Smooth muscle cell (in vitro differentiated cells): ENCODE measurements at regions not wholly inside any gene's neighbourhood (a gene's known extent, or its start where the extent isn't known, plus 50 kb on each side); places are given as distances from the start of the nearest gene placed in this dataset.

Experiments
- DNase-seq: peaks from one replicate; lab custom pipeline; 2025; ENCODE audit not compliant: unreplicated experiment; lab: John Stamatoyannopoulos, UW
- H2AFZ ChIP-seq: fragments of 200-600 bp; sonication (generic); 2 replicates; pipeline ENCODE4 v1.6.0; 2016; ENCODE audit warnings: antibody characterized with exemption, low read depth, mild to moderate bottlenecking
- H3F3A ChIP-seq: fragments of 200-600 bp; sonication (generic); 2 replicates; pipeline ENCODE4 v1.6.0; 2017; ENCODE audit warnings: antibody characterized with exemption, low read depth
- H3K27ac ChIP-seq: fragments of 200-600 bp; sonication (generic); 2 replicates; pipeline ENCODE4 v1.5.1; 2016; ENCODE audit warnings: low read depth, mild to moderate bottlenecking
- H3K27me3 ChIP-seq: fragments of 200-600 bp; sonication (generic); 2 replicates; pipeline ENCODE4 v1.6.1; 2016; ENCODE audit warnings: low read depth, mild to moderate bottlenecking
- H3K36me3 ChIP-seq: fragments of 200-600 bp; sonication (generic); 2 replicates; pipeline ENCODE4 v1.5.1; 2016; ENCODE audit warnings: low read depth
- H3K4me1 ChIP-seq: fragments of 200-600 bp; sonication (generic); 2 replicates; pipeline ENCODE4 v1.5.1; 2016; ENCODE audit warnings: low read depth
- H3K4me2 ChIP-seq: fragments of 200-600 bp; sonication (generic); 2 replicates; pipeline ENCODE4 v1.6.0; 2016; ENCODE audit warnings: mild to moderate bottlenecking
- H3K4me3 ChIP-seq: fragments of 200-600 bp; sonication (generic); 2 replicates; pipeline ENCODE4 v1.5.1; 2016; ENCODE audit warnings: mild to moderate bottlenecking
- H3K79me2 ChIP-seq: fragments of 200-600 bp; sonication (generic); 2 replicates; pipeline ENCODE4 v1.6.0; 2016; ENCODE audit warnings: low read depth, mild to moderate bottlenecking
- H3K9ac ChIP-seq: fragments of 200-600 bp; sonication (generic); 2 replicates; pipeline ENCODE4 v1.6.0; 2016; ENCODE audit warnings: low read depth
- H3K9me3 ChIP-seq: fragments of 200-600 bp; sonication (generic); replicated peaks from 2 replicates; pipeline ENCODE4 v1.5.1; 2016; ENCODE audit warnings: low read depth
- H4K20me1 ChIP-seq: fragments of 200-600 bp; sonication (generic); 2 replicates; pipeline ENCODE4 v1.6.0; 2016; ENCODE audit warnings: low read depth
- CTCF ChIP-seq: fragments of 200-600 bp; sonication (generic); IDR thresholded peaks from 2 replicates; pipeline ENCODE4 v1.5.1; 2017; ENCODE audit warnings: borderline replicate concordance, mild to moderate bottlenecking, antibody characterized with exemption; ENCODE audit not compliant: insufficient read depth, poor library complexity, severe bottlenecking
- WGBS: methylation state at CpG from one replicate; pipeline ENCODE4 v1.1.7; 2016; ENCODE audit warnings: low lambda C conversion rate; 5-methylcytosine and 5-hydroxymethylcytosine counted together

- TF ChIP-seq CTCF, result no peak
- H3K79me2 ChIP-seq, result no peaks in the 10 kb centered on the region
- no peaks in the 10 kb centered on the region for H3F3A ChIP-seq
- H3K27me3 ChIP-seq, result no peaks in the 10 kb centered on the region
- H3K36me3 ChIP-seq, result no peaks in the 10 kb centered on the region
- WGBS, result 55% methylated on average over 1 of the region's 1 CpG
- H3K4me3 ChIP-seq, result no peak overlapping the region
- no peak overlapping the region for H3K4me2 ChIP-seq
- DNase-seq, result no peak
- no peaks in the 10 kb centered on the region for H4K20me1 ChIP-seq
- no peaks in the 10 kb centered on the region for H3K4me1 ChIP-seq
- H3K9ac ChIP-seq, result no peak overlapping the region
- H3K27ac ChIP-seq, result no peak overlapping the region
- no peaks in the 10 kb centered on the region for H3K9me3 ChIP-seq
- H2AFZ ChIP-seq, result no peak overlapping the region
Observed at GRCh38 chr4:54946741-54947140, 178.7 kb downstream of the KDR start.

GRCh38 chr4:54945838-54946237 is 179.6 kb downstream of the KDR start:
- Histone ChIP-seq H2AFZ (no peak overlapping the region), H3K27me3 (no peaks in the 10 kb centered on the region), H3K4me1 (no peaks in the 10 kb centered on the region), H3K36me3 (no peaks in the 10 kb centered on the region), H3F3A (no peaks in the 10 kb centered on the region), H3K4me3 (no peak overlapping the region), H3K27ac (no peak overlapping the region), H3K9ac (no peak overlapping the region), H3K79me2 (no peaks in the 10 kb centered on the region), H4K20me1 (no peaks in the 10 kb centered on the region), H3K4me2 (no peak overlapping the region), H3K9me3 (no peaks in the 10 kb centered on the region)
- peak; percentile 18 for TF ChIP-seq CTCF
- WGBS, result 80% methylated on average over 6 of the region's 6 CpGs
- no peak for DNase-seq

- Histone ChIP-seq H3K27me3 (no peaks in the 10 kb centered on the region), H3K79me2 (no peaks in the 10 kb centered on the region), H3K4me2 (no peak overlapping the region), H3K27ac (no peak overlapping the region), H3F3A (no peaks in the 10 kb centered on the region), H3K4me3 (no peak overlapping the region), H3K36me3 (no peaks in the 10 kb centered on the region), H3K9ac (no peak overlapping the region), H3K9me3 (no peaks in the 10 kb centered on the region), H3K4me1 (no peaks in the 10 kb centered on the region), H2AFZ (no peak overlapping the region), H4K20me1 (no peaks in the 10 kb centered on the region)
- DNase-seq, result no peak
- WGBS, result 72% methylated on average over 3 of the region's 4 CpGs
- TF ChIP-seq CTCF, result no peak
Observed at GRCh38 chr4:54942721-54943120, 182.7 kb downstream of the KDR start.

GRCh38 chr4:54941994-54942552 is 183.3 kb downstream of the KDR start:
- no peak overlapping the region for H3K4me3 ChIP-seq

More at GRCh38 chr4:54941994-54942552, 183.3 kb downstream of the KDR start:
- Histone ChIP-seq H4K20me1 (no peaks in the 10 kb centered on the region), H3K4me2 (no peak overlapping the region), H3K9ac (no peak overlapping the region), H2AFZ (no peak overlapping the region), H3K4me1 (no peaks in the 10 kb centered on the region), H3K36me3 (no peaks in the 10 kb centered on the region), H3F3A (no peaks in the 10 kb centered on the region), H3K27me3 (no peaks in the 10 kb centered on the region), H3K79me2 (no peaks in the 10 kb centered on the region), H3K9me3 (no peaks in the 10 kb centered on the region), H3K27ac (no peak overlapping the region)
- WGBS, result 80% methylated on average over 10 of the region's 10 CpGs
- no peak for DNase-seq
- TF ChIP-seq CTCF, result no peak
